Muscle of arm (tissue), 1 donor: ENCODE measurements at regions not wholly inside any gene's neighbourhood (a gene's known extent, or its start where the extent isn't known, plus 50 kb on each side); places are given as distances from the start of the nearest gene placed in this dataset.
A peak's percentile ranks its signal among the peaks of the same experiment; 100 is the strongest.

Source experiments
- DNase-seq: peaks from one replicate; pipeline ENCODE4 v3.0.0-alpha.2; 2013

DNA sequence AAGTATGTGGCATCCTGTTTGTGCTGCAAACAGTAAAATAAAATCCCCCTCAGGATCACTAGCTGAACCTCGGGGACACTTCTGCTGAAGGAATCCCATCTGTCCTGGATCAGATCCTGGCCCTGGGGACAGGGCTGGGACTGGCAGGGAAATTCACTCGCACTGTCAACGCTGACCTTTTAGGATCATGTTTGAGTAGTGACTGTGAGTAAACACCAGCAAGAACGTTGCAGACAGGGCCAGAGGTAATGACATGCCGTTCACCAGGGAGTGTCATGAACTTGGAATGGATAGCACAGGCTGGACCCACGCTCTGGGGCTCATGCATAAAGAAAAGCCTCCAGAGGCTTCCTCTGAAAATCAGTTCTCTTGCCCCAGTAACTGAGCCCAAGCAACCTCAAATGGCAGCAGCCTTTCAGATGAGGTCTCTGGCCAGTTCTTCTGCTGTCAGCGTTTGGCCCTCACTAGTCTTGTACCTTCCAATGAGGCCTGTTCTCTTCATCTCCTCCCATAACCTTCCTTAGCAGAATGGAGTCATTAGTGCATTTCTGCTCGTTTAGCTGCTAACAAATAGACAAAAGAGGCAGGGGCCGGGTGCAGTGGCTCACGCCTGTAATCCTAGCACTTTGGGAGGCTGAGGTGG, 51.0 kb upstream of the BARX2 start:
- DNase-seq, result no peak

- no peak for DNase-seq
Measured at GRCh38 chr11:129323896-129324502, 51.6 kb upstream of the BARX2 start.

DNA sequence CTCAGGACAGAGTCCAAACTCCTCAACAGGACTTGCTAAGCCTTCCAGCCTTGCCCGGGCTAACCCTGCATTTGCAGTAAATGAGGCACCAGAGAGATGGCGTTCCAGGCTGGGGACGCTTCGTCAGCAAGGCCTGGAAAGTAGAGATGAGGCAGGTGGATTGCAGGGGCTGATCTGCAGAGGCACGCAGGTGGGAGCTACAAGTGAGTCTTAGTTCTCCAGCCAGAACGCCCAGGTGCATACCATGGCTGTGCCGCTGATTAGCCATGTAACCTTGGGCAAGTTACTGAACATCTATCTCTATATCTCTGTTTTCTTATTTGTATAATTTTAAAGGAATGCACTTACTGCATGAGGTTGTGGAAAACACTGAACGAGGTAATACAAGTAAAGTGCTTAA, 52.7 kb upstream of the BARX2 start:
- no peak for DNase-seq

DNA sequence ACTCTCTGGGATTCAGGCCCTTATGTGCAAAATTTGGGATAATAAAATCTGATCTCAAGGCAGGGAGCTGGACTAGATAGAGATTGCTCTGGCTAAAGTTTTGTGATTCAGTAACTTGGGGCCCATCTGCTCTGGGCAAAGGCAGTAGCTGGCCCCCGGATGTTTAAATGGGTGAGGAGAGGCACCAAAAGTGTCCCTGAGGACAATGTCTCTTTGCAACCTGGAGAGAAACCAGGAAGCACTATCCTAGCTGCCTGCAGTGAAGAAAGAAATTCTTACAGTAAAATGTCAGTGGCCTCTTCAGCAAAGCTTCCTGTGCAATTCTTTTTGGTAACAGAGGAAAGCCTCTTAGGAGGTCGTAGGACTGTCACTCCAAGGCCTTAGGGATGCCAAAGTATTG, 54.6 kb upstream of the BARX2 start:
- DNase-seq, result no peak

- DNase-seq, result no peak
Measured at GRCh38 chr11:129320494-129320893, 55.2 kb upstream of the BARX2 start.

GRCh38 chr11:129319751-129320150, 55.9 kb upstream of the BARX2 start:
- no peak for DNase-seq

- DNase-seq, result no peak
Measured at GRCh38 chr11:129319201-129319600, 56.4 kb upstream of the BARX2 start.

- no peak for DNase-seq
Measured at GRCh38 chr11:129317571-129317970, 58.1 kb upstream of the BARX2 start.

DNA sequence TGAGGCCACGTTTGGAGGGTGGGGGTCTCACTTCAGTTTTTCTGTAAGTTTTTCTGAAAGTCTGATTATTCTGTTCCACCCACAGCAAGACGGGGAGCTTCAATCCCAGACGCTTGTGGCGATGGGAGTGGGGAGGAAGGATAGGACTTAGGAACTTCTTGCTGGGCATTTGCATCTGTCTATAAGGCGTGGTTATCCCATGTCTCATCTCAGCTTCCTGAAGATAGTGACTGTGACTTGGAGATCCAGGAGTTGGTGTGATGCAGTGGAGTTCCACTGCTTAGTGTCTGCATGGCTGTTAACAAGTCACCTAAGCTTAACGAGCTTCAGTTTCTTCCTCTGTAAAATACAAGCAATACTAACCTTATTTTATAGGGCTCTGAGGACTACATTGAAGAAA, 58.9 kb upstream of the BARX2 start:
- DNase-seq, result no peak

DNA sequence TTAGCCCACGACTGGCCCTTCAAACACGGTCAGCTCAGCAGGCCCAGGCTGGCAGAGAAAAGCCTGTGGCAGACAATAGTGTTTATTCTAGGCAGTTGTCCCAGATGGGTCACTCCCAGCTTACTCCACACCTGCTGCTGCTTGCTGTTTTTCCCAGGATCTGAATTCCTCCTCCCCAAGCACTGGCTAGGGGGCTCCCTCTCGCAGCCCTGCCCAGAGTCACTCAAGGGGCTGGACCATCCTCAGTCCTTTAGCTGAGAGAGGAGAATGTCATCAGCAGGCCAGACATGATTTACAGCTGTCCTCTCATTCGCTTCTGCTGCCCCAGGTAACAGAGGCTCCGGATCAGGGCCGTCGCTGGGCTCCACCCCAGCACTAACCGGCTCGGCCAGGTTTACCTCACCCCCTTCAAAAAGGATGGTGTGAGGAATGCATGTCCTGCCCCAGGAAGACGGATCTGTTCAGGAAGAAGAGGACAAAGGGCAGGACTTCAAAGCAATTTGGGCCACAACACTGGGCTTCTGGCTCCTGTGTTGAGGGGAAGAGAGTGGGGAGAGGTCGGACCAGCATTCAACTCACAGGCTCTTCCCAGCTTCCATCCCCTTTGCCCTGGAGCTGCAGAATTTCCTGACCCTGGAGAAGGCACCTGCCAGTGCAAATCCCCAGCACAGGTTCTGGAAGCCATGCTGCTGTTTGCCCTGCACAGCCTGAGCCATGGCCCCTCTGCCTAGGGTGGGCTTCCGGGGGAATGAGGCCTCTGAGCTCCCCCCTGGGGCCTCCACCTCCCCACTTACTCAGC, 59.7 kb upstream of the BARX2 start:
- DNase-seq, result no peak

DNA sequence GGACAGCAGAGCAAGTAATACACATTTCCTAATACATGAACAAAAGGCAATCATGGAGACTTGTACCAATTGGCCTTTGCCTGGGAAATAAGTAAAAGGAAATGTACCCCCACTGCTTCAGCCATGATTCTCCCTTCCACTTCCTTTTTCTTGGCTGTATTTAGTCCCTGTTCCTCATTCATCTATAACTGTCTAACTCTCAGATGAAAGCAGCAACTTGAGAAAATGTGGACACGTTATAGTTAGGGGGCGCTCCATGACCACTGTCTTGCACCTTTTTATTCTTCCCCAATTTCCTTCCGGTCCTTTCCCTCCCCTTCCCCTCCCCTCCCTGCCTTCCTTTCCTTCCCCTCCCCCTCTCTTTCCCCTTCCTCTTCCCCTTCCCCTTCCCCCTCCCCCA, 61.3 kb upstream of the BARX2 start:
- no peak for DNase-seq

DNA sequence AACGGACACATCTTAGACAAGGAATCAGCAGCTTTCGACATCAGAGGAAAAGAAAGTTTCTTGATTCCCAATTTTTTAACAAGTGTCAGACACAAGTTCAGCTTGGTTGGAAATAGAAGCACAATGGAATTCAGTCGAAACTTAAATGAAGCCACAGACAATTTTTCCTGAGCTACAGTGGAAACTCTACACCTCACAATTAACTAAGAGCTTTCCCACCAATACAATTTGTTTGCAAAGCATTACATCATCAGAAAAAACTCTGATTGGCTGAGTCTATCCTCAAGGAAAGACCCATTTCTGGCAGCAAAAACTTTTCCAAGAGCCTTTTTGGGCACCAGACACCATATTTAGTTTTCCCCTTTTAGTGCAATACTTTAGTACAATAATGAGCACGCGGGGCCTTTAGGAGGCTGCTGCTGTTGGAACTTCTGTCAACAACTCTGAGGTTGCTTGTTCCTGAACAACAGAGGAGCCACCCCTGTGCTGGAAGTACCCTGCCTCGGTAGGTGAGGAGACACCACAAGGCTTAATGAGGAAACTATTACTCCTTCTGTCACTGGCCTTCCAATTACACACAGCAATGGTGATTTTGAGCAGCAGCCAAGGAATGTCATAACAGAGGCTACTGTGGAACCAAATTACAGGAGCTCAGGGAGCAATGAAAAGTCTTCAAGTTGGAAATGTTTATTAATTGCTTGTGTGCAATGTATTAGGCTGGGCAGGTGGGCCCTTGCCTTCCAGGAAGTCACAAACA, 61.9 kb upstream of the BARX2 start:
- DNase-seq, result peak; percentile 73

DNA sequence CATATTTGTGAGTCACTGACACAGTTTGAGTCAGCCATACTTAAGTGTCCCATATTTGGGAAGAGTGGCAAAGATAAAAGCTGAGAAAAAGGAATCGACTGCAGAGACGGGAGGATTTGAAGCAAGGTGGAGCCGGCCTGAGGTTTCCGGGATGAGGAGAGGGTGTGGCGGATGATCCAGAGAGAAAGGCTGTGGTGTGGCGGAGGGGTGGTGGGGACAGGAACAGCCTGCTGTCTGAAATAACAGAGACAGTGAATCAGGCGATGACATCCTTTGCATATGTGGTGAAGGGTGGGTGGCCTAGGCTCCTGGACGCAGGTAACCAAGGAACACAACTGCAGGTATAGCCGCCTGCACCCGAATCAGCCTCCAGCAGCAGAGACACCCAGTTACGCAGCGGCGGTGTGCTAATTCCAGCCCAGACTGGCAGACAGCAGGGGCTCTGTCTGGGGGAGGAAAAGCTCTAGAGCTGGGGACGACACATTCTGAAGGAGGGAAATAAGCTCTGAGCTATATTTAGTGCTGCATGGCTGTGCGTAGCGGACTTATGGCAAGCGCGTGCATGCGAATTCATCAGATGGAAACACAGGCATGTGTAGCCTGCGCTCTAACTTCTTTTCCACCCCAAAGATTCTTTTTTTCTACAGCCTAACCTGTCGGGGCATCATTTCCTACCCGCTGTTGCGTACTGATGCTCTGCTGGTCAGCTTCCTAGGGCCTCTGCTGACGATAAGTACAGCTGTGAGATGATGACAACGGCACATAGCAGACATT, 62.7 kb upstream of the BARX2 start:
- DNase-seq, result no peak

DNA sequence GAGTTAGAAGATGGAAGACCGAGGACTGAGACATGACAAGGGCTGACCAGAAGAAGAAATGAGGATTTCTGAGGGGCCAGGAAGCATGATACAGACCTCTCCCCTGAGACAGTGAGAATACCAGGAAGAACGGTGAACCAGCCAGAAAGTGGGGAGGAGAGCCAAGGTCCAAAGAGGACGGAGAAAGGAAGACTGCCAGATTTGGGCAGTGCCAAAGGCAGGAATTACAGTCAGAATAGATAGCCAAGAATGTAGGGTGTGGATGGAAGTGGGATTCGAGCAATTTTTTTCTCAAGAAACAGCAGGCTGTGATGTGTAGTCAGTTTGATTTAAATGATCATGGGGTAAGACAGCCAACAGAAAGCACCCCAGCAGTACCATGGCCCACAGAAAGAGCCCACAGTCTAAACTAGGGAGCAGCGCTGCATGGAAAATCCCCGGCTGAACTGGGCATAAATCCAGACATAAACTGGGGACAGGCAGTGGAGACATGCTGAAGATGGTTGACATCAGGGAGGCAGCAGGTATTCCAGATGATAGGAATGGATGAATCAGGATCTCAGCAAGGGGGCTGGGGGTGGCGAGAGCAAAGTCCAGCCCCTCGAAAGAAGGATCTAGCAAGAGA, 67.3 kb upstream of the BARX2 start:
- no peak for DNase-seq

- DNase-seq, result no peak
Measured at GRCh38 chr11:129307162-129307561, 68.5 kb upstream of the BARX2 start.

DNA sequence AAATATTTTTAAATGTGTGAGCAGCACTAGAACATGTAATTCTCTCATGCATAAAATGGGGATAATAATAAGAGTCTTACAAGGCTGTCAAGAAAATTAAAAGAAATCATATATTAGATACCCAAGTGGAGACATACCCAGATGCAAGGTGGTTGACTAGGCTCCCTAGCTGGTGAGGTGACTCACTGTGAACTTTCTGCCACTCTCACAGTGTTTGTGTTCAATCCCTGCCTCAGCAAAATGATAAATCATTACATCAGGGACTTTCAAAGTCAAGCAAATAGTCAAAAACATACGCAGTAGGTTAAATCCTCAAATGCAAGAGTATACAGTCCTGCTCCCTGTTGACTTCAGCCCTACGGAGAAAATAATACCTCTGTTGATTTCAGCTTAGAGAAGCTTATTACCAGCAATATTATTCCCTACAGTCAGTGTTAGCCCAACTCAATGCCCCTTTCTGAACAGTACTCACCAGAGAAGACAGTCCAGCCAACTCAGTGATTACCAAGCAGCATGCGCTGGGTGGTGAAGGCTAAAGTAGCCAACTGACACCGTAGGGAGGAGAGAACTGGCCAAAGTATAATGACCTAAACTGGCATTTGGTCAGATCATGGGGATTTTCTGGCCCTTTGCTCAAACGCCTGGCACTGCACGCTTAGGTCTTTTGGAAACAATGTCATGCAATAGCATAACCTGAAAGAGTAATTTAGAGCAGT, 73.1 kb upstream of the BARX2 start:
- no peak for DNase-seq

DNA sequence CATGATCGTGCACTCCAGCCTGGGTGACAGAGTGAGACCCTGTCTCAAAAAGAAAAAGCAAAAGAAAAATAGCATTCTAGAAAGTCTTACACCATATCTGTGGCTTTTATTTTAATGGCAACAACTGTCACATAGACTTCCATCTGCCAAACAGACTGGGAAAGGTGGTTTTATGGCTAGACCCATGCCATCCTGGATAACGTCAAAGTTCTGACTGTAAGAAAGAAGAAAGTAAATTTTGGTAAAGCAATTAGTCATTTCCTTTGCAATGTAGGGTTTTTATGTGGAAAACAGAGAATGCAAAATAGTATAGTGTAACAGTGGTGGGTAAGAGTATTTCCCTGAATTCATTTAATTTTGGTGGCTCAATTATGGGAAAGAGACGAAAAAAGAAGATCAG, 75.5 kb upstream of the BARX2 start:
- DNase-seq, result no peak

- no peak for DNase-seq
Measured at GRCh38 chr11:129298988-129299387, 76.7 kb upstream of the BARX2 start.

- DNase-seq, result no peak
Measured at GRCh38 chr11:129295746-129296145, 79.9 kb upstream of the BARX2 start.

DNA sequence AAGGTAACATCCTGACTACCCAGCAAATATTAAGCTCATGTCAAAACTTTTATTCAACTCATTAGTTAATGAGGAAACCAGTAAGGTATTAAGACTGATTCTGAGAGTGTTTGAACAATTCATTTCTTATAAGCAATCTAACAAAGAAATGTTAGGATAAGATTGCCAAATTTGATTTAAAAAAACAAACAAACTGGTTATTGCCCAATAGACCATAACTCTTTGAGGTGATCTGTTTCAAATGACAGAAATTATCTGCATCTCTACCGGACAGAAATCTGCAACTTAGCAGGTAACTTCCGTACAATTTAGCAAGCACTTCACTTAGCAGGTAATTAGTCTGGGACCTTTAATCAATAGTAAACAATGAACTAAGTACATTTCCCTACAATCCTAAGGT, 82.9 kb upstream of the BARX2 start:
- DNase-seq, result no peak

GRCh38 chr11:129292092-129292491, 83.6 kb upstream of the BARX2 start:
- DNase-seq, result no peak
